Right lobe of liver (tissue), 4 donors: ENCODE measurements at regions not wholly inside any gene's neighbourhood (a gene's known extent, or its start where the extent isn't known, plus 50 kb on each side); places are given as distances from the start of the nearest gene placed in this dataset.

Source experiments
- CTCF ChIP-seq, 4 donors: fragments of 200-600 bp in 3 of 4; fragments of 450-650 bp in 1 of 4; IDR thresholded peaks; one replicate each; pipeline versions ENCODE4 v1.5.1 to v1.8.0; 2016 to 2022; ENCODE audit warnings: antibody characterized with exemption in 4 of 4, mild to moderate bottlenecking in 2 of 4
- POLR2A ChIP-seq: fragments of 450-650 bp; IDR thresholded peaks from one replicate; pipeline ENCODE4 v1.6.1; 2017; ENCODE audit warnings: antibody characterized with exemption, mild to moderate bottlenecking
- donor health status: DM: no; HTN: no; CAD: no.
- donor health status: DM: no; HTN: no; CAD: no.
- donor health status: DM: no; HTN: yes; CAD: no.

- TF ChIP-seq CTCF (IDR thresholded peaks at IDR 0.05) = no peak
- no peak for TF ChIP-seq POLR2A
Observed at GRCh38 chr14:58772116-58772515, 134.4 kb downstream of the DACT1 start.
